K562 (cell line): ENCODE measurements at regions not wholly inside any gene's neighbourhood (a gene's known extent, or its start where the extent isn't known, plus 50 kb on each side); places are given as distances from the start of the nearest gene placed in this dataset.

Experiments
- CHD1 ChIP-seq: fragments of 200-600 bp; sonication (generic); IDR thresholded peaks from one replicate; pipeline ENCODE4 v1.6.1; 2012; ENCODE audit warnings: mild to moderate bottlenecking, moderate library complexity, low read length, inconsistent platforms
- FIP1L1 ChIP-seq: fragments of 200-400 bp; formaldehyde crosslinking; IDR thresholded peaks from 2 replicates; pipeline ENCODE4 v1.6.1; 2018; ENCODE audit warnings: mild to moderate bottlenecking, low read depth, low read length; ENCODE audit not compliant: poor library complexity, severe bottlenecking
- FOSL1 ChIP-seq: fragments of 200-800 bp; sonication (Bioruptor generic); conservative IDR thresholded peaks from 2 replicates; pipeline ENCODE4 v1.6.1; 2016; ENCODE audit warnings: missing genetic modification characterization, missing compliant biosample characterization
- JUN ChIP-seq, 2 experiments: sonication (generic) in 1 of 2; formaldehyde crosslinking in 1 of 2; IDR thresholded peaks; 2 replicates each; pipeline versions ENCODE4 v1.6.1 to v1.8.0; 2012 to 2022; ENCODE audit warnings: borderline replicate concordance in 2 of 2, mild to moderate bottlenecking in 2 of 2, improper control_type of control experiment in 1 of 2, low read depth in 1 of 2, low read length in 1 of 2, missing genetic modification reagents in 1 of 2
- TFAM ChIP-seq: fragments of 250-450 bp; sonication (Bioruptor Pico); conservative IDR thresholded peaks from 2 replicates; pipeline ENCODE4 v1.5.0; 2021; ENCODE audit warnings: mild to moderate bottlenecking, moderate library complexity
- TF ChIP-seq, protein P1 (sequence below): IDR thresholded peaks from 2 replicates; pipeline ENCODE4 v1.6.1; 2016; ENCODE audit warnings: missing genetic modification characterization, missing compliant biosample characterization
- TF ChIP-seq, protein P2 (sequence below), 3 experiments: IDR thresholded peaks in 2 of 3; conservative IDR thresholded peaks in 1 of 3; 2 replicates each; pipeline ENCODE4 v1.5.1; 2011 to 2012; ENCODE audit warnings: low read length in 3 of 3, mild to moderate bottlenecking in 3 of 3, control low read depth in 2 of 3, improper control_type of control experiment in 1 of 3, inconsistent platforms in 1 of 3, low read depth in 1 of 3, mixed read lengths in 1 of 3, moderate library complexity in 1 of 3; ENCODE audit not compliant: insufficient read depth in 2 of 3

DNA sequence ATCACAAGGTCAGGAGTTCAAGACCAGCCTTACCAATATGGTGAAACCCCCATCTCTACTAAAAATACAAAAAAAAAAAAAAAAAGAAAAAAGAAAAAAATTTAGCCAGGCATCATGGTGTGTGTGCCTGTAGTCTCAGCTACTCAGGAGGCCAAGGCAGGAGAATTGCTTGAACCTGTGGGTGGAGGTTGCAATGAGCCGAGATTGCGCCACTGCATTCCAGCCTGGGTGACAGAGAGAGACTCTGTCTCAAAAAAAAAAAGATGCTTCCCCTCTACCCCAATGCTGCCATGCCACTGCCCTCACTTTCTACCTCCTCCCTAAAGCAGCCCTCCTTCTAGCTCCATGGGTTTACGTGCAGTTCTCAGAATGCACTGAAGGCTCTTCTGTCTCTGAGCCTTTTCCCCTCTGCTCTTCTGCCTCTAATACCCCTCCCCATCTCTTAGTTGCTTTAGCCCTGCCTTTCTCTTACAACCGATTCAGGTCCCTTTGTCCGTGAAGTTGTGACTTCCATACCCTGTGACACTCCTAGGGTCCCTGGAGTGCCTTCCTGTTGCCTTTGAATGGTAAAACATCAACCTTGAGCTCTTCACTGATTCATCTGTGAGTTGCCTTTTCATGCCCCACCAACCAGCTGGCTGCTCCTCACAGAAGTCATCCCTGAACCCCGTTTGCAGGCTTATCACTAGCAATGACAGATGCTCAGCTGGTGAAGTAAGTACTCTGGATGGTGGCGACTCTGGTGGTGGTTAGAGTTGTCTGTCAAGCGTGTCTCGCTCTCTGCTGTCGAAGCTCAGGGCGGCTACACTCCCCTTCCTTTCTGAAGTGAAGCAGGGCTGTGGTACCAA, 234.9 kb downstream of the RHOU start:
- TF ChIP-seq FOSL1 (no peak), TFAM (CRISPR knock-in tag) (no peak), CHD1 (no peak), JUN (IDR thresholded peaks at IDR 0.05; ENCODE audit: borderline replicate concordance, low read depth, low read length) (no peak), JUN (CRISPR knock-in tag; IDR thresholded peaks at IDR 0.05; ENCODE audit: borderline replicate concordance) (no peak), FIP1L1 (no peak)
- TF ChIP-seq, protein P1, sequence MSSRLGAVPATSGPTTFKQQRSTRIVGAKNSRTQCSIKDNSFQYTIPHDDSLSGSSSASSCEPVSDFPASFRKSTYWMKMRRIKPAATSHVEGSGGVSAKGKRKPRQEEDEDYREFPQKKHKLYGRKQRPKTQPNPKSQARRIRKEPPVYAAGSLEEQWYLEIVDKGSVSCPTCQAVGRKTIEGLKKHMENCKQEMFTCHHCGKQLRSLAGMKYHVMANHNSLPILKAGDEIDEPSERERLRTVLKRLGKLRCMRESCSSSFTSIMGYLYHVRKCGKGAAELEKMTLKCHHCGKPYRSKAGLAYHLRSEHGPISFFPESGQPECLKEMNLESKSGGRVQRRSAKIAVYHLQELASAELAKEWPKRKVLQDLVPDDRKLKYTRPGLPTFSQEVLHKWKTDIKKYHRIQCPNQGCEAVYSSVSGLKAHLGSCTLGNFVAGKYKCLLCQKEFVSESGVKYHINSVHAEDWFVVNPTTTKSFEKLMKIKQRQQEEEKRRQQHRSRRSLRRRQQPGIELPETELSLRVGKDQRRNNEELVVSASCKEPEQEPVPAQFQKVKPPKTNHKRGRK (tag): no peak
- TF ChIP-seq, protein P2, sequence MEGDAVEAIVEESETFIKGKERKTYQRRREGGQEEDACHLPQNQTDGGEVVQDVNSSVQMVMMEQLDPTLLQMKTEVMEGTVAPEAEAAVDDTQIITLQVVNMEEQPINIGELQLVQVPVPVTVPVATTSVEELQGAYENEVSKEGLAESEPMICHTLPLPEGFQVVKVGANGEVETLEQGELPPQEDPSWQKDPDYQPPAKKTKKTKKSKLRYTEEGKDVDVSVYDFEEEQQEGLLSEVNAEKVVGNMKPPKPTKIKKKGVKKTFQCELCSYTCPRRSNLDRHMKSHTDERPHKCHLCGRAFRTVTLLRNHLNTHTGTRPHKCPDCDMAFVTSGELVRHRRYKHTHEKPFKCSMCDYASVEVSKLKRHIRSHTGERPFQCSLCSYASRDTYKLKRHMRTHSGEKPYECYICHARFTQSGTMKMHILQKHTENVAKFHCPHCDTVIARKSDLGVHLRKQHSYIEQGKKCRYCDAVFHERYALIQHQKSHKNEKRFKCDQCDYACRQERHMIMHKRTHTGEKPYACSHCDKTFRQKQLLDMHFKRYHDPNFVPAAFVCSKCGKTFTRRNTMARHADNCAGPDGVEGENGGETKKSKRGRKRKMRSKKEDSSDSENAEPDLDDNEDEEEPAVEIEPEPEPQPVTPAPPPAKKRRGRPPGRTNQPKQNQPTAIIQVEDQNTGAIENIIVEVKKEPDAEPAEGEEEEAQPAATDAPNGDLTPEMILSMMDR (IDR thresholded peaks at IDR 0.05 in 2 of 3, conservative IDR thresholded peaks at IDR 0.05 in 1 of 3; ENCODE audit: insufficient read depth in 2 of 3, low read depth in 1 of 3, low read length in 3 of 3): no peak
